Gastrocnemius medialis (tissue), 4 donors: ENCODE measurements at regions not wholly inside any gene's neighbourhood (a gene's known extent, or its start where the extent isn't known, plus 50 kb on each side); places are given as distances from the start of the nearest gene placed in this dataset.

Experiments used
- POLR2A ChIP-seq, 2 donors: fragments of 450-650 bp; IDR thresholded peaks; one replicate each; pipeline ENCODE4 v1.6.1; 2017; ENCODE audit warnings: antibody characterized with exemption in 2 of 2, mild to moderate bottlenecking in 2 of 2, moderate library complexity in 2 of 2
- TF ChIP-seq, protein P1 (sequence below), 5 experiments: fragments of 450-650 bp in 3 of 5; fragments of 200-600 bp in 2 of 5; sonication (generic) in 2 of 5; IDR thresholded peaks in 4 of 5; conservative IDR thresholded peaks in 1 of 5; 1 replicate in 4 of 5; 2 replicates in 1 of 5; pipeline ENCODE4 v1.5.1; 2016 to 2019; ENCODE audit warnings: antibody characterized with exemption in 5 of 5, mild to moderate bottlenecking in 3 of 5, moderate library complexity in 3 of 5

DNA sequence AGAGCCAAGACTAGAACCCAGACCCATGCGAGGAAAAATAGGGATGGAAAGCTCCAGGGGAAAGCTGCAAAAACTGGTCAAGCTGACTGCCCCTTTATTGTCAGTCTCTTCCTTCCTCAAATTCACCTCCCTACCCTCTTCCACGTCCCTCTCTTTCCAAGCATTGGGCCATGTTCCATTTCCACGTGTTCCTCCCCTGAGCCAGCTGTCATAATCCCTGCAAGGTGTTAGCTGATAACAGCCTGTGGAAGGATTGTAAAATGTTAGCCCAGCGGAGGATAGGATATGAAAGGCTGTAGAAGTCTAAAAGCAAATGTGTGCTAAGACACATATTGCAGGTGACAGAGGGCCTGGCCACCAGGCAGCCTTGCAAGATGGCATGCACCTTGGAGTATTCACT lies 88.0 kb upstream of the MAX start:
- TF ChIP-seq, protein P1, sequence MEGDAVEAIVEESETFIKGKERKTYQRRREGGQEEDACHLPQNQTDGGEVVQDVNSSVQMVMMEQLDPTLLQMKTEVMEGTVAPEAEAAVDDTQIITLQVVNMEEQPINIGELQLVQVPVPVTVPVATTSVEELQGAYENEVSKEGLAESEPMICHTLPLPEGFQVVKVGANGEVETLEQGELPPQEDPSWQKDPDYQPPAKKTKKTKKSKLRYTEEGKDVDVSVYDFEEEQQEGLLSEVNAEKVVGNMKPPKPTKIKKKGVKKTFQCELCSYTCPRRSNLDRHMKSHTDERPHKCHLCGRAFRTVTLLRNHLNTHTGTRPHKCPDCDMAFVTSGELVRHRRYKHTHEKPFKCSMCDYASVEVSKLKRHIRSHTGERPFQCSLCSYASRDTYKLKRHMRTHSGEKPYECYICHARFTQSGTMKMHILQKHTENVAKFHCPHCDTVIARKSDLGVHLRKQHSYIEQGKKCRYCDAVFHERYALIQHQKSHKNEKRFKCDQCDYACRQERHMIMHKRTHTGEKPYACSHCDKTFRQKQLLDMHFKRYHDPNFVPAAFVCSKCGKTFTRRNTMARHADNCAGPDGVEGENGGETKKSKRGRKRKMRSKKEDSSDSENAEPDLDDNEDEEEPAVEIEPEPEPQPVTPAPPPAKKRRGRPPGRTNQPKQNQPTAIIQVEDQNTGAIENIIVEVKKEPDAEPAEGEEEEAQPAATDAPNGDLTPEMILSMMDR (IDR thresholded peaks at IDR 0.05 in 4 of 5, conservative IDR thresholded peaks at IDR 0.05 in 1 of 5) = no peak
- no peak for TF ChIP-seq POLR2A (IDR thresholded peaks at IDR 0.05)
